Lung (tissue), 11 donors: ENCODE measurements at regions not wholly inside any gene's neighbourhood (a gene's known extent, or its start where the extent isn't known, plus 50 kb on each side); places are given as distances from the start of the nearest gene placed in this dataset.

ENCODE experiments used
- ATAC-seq: fragments of 200-7000 bp; cut with Tn5 transposase; one replicate; pipeline ENCODE4 v1.9.1; 2020; ENCODE audit warnings: moderate number of reproducible peaks; ENCODE audit not compliant: insufficient read depth, low FRiP score
- DNase-seq, 3 donors: peaks; one replicate each; pipeline ENCODE4 v3.0.0-alpha.2; 2013 to 2017
- H3K27ac ChIP-seq, 2 donors: one replicate each; pipeline ENCODE4 v1.5.1; 2013; ENCODE audit warnings: mild to moderate bottlenecking in 2 of 2, moderate library complexity in 2 of 2, control low read depth in 1 of 2, inconsistent platforms in 1 of 2, low read depth in 1 of 2, low read length in 1 of 2
- H3K27me3 ChIP-seq, 3 donors: one replicate each; pipeline ENCODE4 v1.5.1; 2013; ENCODE audit warnings: low read length in 2 of 3; ENCODE audit not compliant: control insufficient read depth in 3 of 3, insufficient read depth in 3 of 3
- H3K36me3 ChIP-seq, 4 donors: one replicate each; pipeline ENCODE4 v1.5.1; 2013; ENCODE audit warnings: low read length in 4 of 4, mild to moderate bottlenecking in 1 of 4, moderate library complexity in 1 of 4; ENCODE audit not compliant: control insufficient read depth in 4 of 4, insufficient read depth in 4 of 4
- H3K4me1 ChIP-seq, 5 donors: one replicate each; pipeline ENCODE4 v1.5.1; 2013; ENCODE audit warnings: low read length in 5 of 5, mild to moderate bottlenecking in 2 of 5, moderate library complexity in 1 of 5; ENCODE audit not compliant: control insufficient read depth in 5 of 5, insufficient read depth in 5 of 5
- H3K4me3 ChIP-seq: one replicate; pipeline ENCODE4 v1.5.1; 2013; ENCODE audit warnings: mild to moderate bottlenecking, control low read depth, moderate library complexity
- H3K9ac ChIP-seq, 2 donors: one replicate each; pipeline ENCODE4 v1.5.1; 2013; ENCODE audit warnings: low read length in 2 of 2, control low read depth in 1 of 2; ENCODE audit not compliant: insufficient read depth in 1 of 2
- H3K9me3 ChIP-seq, 4 donors: one replicate each; pipeline ENCODE4 v1.5.1; 2013; ENCODE audit warnings: low read length in 3 of 4, mild to moderate bottlenecking in 1 of 4, moderate library complexity in 1 of 4; ENCODE audit not compliant: control insufficient read depth in 4 of 4, insufficient read depth in 3 of 4
- CTCF ChIP-seq: IDR thresholded peaks from 2 replicates; pipeline ENCODE4 v1.5.1; 2012; ENCODE audit warnings: mild to moderate bottlenecking; ENCODE audit errors: control extremely low read depth, extremely low read depth
- WGBS, 2 donors: extraction: QIAGEN DNeasy Blood & Tissue Kit; methylation state at CpG; one replicate each; pipeline ENCODE4 v1.1.7; 2013; 5-methylcytosine and 5-hydroxymethylcytosine counted together
- donor health status: control.
- donor health status: control.
- donor health status: Bipolar disorder and iron deficiency.
- donor health status: healthy.
- donor health status: DM: yes; HTN: yes; CAD: no.

- H3K9me3 ChIP-seq: peaks cover 0 to 15% (median 2%) of the 10 kb centered on the region in 4 donors
- no peak for TF ChIP-seq CTCF
- H3K27ac ChIP-seq: no peak overlapping the region
- no peak overlapping the region for H3K4me3 ChIP-seq
- H3K9ac ChIP-seq: no peak overlapping the region
- H3K4me1 ChIP-seq: no peaks in the 10 kb centered on the region
- H3K27me3 ChIP-seq: no peaks in the 10 kb centered on the region
- DNase-seq: no peak
- no peaks in the 10 kb centered on the region for H3K36me3 ChIP-seq
- ATAC-seq: no peak
- 46 to 62% methylated on average over 2 of the region's 2 CpGs for WGBS, 2 donors
Observed at GRCh38 chr10:37439826-37440225, 314.4 kb downstream of the ANKRD30A start.

- Histone ChIP-seq H3K27ac (no peak overlapping the region), H3K27me3 (no peaks in the 10 kb centered on the region), H3K36me3 (no peaks in the 10 kb centered on the region), H3K4me3 (no peak overlapping the region), H3K9ac (no peak overlapping the region), H3K4me1 (no peaks in the 10 kb centered on the region), H3K9me3 (peaks cover 0 to 6% (median 2%) of the 10 kb centered on the region in 4 donors)
- 66 to 69% methylated on average over 2 of the region's 2 CpGs for WGBS, 2 donors
- ATAC-seq: no peak
- DNase-seq: no peak
- no peak for TF ChIP-seq CTCF
Observed at GRCh38 chr10:37436357-37436756, 311.0 kb downstream of the ANKRD30A start.

- Histone ChIP-seq H3K9ac (no peak overlapping the region), H3K27me3 (no peaks in the 10 kb centered on the region), H3K4me1 (no peaks in the 10 kb centered on the region), H3K27ac (no peak overlapping the region), H3K4me3 (no peak overlapping the region), H3K9me3 (peaks cover 0 to 6% (median 3%) of the 10 kb centered on the region in 4 donors), H3K36me3 (no peaks in the 10 kb centered on the region)
- TF ChIP-seq CTCF: no peak
- ATAC-seq (no peak), DNase-seq (no peak)
- 40 to 44% methylated on average over 2 of the region's 2 CpGs for WGBS, 2 donors
Observed at GRCh38 chr10:37434091-37434490, 308.7 kb downstream of the ANKRD30A start.
